ENCODE measurements at regions not wholly inside any gene's neighbourhood (a gene's known extent, or its start where the extent isn't known, plus 50 kb on each side); places are given as distances from the start of the nearest gene placed in this dataset.

- Mint-ChIP-seq H3K4me3 (no peak overlapping the region), H3K9me3 (no peaks in the 10 kb centered on the region), H3K4me1 (no peaks in the 10 kb centered on the region), H3K27me3 (ENCODE audit: low read depth in 3 of 3) (peaks cover 0 to 3% (median 2%) of the 10 kb centered on the region in 3 donors), H3K36me3 (peaks cover 0 to 3% (median 0%) of the 10 kb centered on the region in 3 donors), H3K27ac (no peak overlapping the region)
- DNase-seq, result no peak
Observed at GRCh38 chr2:216281316-216281715, 91.0 kb downstream of the MARCHF4 start.

GRCh38 chr2:216279459-216279858 is 92.8 kb downstream of the MARCHF4 start:
- Mint-ChIP-seq H3K4me1 (no peaks in the 10 kb centered on the region), H3K27me3 (ENCODE audit: low read depth in 3 of 3) (peaks cover 0 to 5% (median 2%) of the 10 kb centered on the region in 3 donors), H3K27ac (no peak overlapping the region), H3K4me3 (no peak overlapping the region), H3K36me3 (peaks cover 0 to 3% (median 0%) of the 10 kb centered on the region in 3 donors), H3K9me3 (no peaks in the 10 kb centered on the region)
- DNase-seq, result no peak

- H3K27ac Mint-ChIP-seq, result no peak overlapping the region
- no peak overlapping the region for H3K4me3 Mint-ChIP-seq
- DNase-seq, result no peak
Observed at GRCh38 chr2:216279031-216279430, 93.3 kb downstream of the MARCHF4 start.

GRCh38 chr2:216275890-216276289 is 96.4 kb downstream of the MARCHF4 start:
- Mint-ChIP-seq H3K4me3 (no peak overlapping the region), H3K36me3 (no peaks in the 10 kb centered on the region), H3K4me1 (no peaks in the 10 kb centered on the region), H3K27me3 (ENCODE audit: low read depth in 3 of 3) (peaks cover 3 to 5% (median 3%) of the 10 kb centered on the region in 3 donors), H3K9me3 (peaks cover 0 to 2% (median 0%) of the 10 kb centered on the region in 6 donors), H3K27ac (no peak overlapping the region)
- DNase-seq, result no peak

More at GRCh38 chr2:216279031-216279430, 93.3 kb downstream of the MARCHF4 start:
- Mint-ChIP-seq H3K4me1 (no peaks in the 10 kb centered on the region), H3K27me3 (ENCODE audit: low read depth in 3 of 3) (peaks cover 0 to 5% (median 2%) of the 10 kb centered on the region in 3 donors), H3K36me3 (peaks cover 0 to 3% (median 0%) of the 10 kb centered on the region in 3 donors), H3K9me3 (no peaks in the 10 kb centered on the region)

GRCh38 chr2:216274194-216274840 is 98.0 kb downstream of the MARCHF4 start:
- Mint-ChIP-seq H3K9me3 (peaks cover 0 to 2% (median 0%) of the 10 kb centered on the region in 6 donors), H3K4me1 (no peaks in the 10 kb centered on the region), H3K27me3 (ENCODE audit: low read depth in 3 of 3) (peaks cover 3 to 7% (median 5%) of the 10 kb centered on the region in 3 donors), H3K27ac (no peak overlapping the region), H3K36me3 (no peaks in the 10 kb centered on the region), H3K4me3 (no peak overlapping the region)
- DNase-seq, result no peak

- no peak overlapping the region for H3K4me3 Mint-ChIP-seq
- no peaks in the 10 kb centered on the region for H3K9me3 Mint-ChIP-seq
- DNase-seq, result no peak
- peaks cover 0 to 8% (median 4%) of the 10 kb centered on the region in 3 donors for H3K27me3 Mint-ChIP-seq (ENCODE audit: low read depth in 3 of 3)
- no peaks in the 10 kb centered on the region for H3K4me1 Mint-ChIP-seq
- H3K36me3 Mint-ChIP-seq, result no peaks in the 10 kb centered on the region
- H3K27ac Mint-ChIP-seq, result no peak overlapping the region
Observed at GRCh38 chr2:216261042-216261537, 111.2 kb downstream of the MARCHF4 start.

GRCh38 chr2:216260629-216261028 is 111.7 kb downstream of the MARCHF4 start:
- Mint-ChIP-seq H3K27me3 (ENCODE audit: low read depth in 3 of 3) (peaks cover 0 to 8% (median 4%) of the 10 kb centered on the region in 3 donors), H3K9me3 (no peaks in the 10 kb centered on the region), H3K4me3 (no peak overlapping the region), H3K4me1 (no peaks in the 10 kb centered on the region), H3K27ac (no peak overlapping the region), H3K36me3 (no peaks in the 10 kb centered on the region)
- DNase-seq, result no peak

- Mint-ChIP-seq H3K27me3 (ENCODE audit: low read depth in 3 of 3) (peaks cover 0 to 8% (median 4%) of the 10 kb centered on the region in 3 donors), H3K4me3 (no peak overlapping the region), H3K9me3 (no peaks in the 10 kb centered on the region), H3K36me3 (no peaks in the 10 kb centered on the region), H3K4me1 (no peaks in the 10 kb centered on the region), H3K27ac (no peak overlapping the region)
- DNase-seq, result no peak
Observed at GRCh38 chr2:216259081-216259480, 113.2 kb downstream of the MARCHF4 start.

- Mint-ChIP-seq H3K4me3 (no peak overlapping the region), H3K36me3 (no peaks in the 10 kb centered on the region), H3K4me1 (no peaks in the 10 kb centered on the region), H3K9me3 (no peaks in the 10 kb centered on the region), H3K27me3 (ENCODE audit: low read depth in 3 of 3) (peaks cover 0 to 8% (median 2%) of the 10 kb centered on the region in 3 donors), H3K27ac (no peak overlapping the region)
- no peak for DNase-seq
Observed at GRCh38 chr2:216257089-216257488, 115.2 kb downstream of the MARCHF4 start.

Data from immature natural killer cell (primary cell).